GM12872 (cell line): ENCODE measurements at regions not wholly inside any gene's neighbourhood (a gene's known extent, or its start where the extent isn't known, plus 50 kb on each side); places are given as distances from the start of the nearest gene placed in this dataset.

ENCODE experiments used
- CTCF ChIP-seq: IDR thresholded peaks from 3 replicates; pipeline ENCODE4 v1.5.1; 2011; ENCODE audit warnings: low read depth, mild to moderate bottlenecking, low read length, moderate library complexity; ENCODE audit not compliant: insufficient read depth

GRCh38 chr20:47843886-47844567 is 58.7 kb upstream of the SULF2 start:
- no peak for TF ChIP-seq CTCF
